Hepatocyte (in vitro differentiated cells): ENCODE measurements at regions not wholly inside any gene's neighbourhood (a gene's known extent, or its start where the extent isn't known, plus 50 kb on each side); places are given as distances from the start of the nearest gene placed in this dataset.

ENCODE experiments used
- CTCF ChIP-seq: fragments of 200-600 bp; sonication (generic); IDR thresholded peaks from 2 replicates; pipeline ENCODE4 v1.5.1; 2016; ENCODE audit warnings: antibody characterized with exemption, mild to moderate bottlenecking; ENCODE audit not compliant: poor library complexity
- EZH2phosphoT487 ChIP-seq: fragments of 200-600 bp; sonication (generic); IDR thresholded peaks from one replicate; pipeline ENCODE4 v1.6.1; 2018; ENCODE audit warnings: antibody characterized with exemption, mild to moderate bottlenecking, low read depth, moderate library complexity; ENCODE audit not compliant: unreplicated experiment, severe bottlenecking

GRCh38 chr1:189646066-189646465 lies 831.6 kb downstream of the BRINP3 start:
- TF ChIP-seq CTCF (no peak), EZH2phosphoT487 (no peak)
